ENCODE measurements at regions not wholly inside any gene's neighbourhood (a gene's known extent, or its start where the extent isn't known, plus 50 kb on each side); places are given as distances from the start of the nearest gene placed in this dataset.

DNA sequence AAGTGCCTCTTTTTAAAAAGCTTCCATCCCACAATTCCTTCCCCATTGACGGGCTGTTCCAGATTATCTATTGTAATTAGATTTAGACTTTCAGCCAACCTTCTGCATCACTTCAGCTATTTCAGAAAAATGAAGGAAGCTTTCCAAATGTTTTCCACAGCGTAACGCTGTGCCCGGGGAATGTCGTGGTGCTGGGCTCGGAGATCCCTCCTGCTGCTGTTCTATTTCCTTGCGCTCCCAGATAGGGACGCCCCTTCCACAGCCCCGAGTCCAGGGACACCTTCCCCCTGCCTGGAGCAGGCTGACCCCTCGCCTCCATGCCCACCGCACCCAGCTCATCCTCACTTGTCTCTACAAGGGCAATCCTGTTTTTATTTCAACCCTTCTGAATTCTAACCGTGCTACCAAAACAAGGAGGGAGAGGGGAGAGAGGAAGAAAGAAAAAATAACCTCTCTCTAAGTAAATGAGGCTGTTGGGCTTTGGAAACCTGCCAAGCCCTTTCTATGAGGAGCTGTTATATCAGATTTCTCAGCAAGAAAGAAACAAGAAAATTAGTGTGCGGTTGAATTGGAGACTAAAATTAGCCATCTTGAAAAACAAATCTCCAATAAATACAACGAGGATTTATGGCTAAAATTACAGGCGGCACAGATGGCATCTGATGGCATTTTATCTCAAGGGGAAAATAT is 366.9 kb downstream of the BRD1 start:
- TF ChIP-seq POLR2A (IDR thresholded peaks at IDR 0.05; ENCODE audit: extremely low read depth, insufficient read length) (no peak), MYC (IDR thresholded peaks at IDR 0.05; ENCODE audit: low read depth, low read length) (no peak)
- TF ChIP-seq, protein P1, sequence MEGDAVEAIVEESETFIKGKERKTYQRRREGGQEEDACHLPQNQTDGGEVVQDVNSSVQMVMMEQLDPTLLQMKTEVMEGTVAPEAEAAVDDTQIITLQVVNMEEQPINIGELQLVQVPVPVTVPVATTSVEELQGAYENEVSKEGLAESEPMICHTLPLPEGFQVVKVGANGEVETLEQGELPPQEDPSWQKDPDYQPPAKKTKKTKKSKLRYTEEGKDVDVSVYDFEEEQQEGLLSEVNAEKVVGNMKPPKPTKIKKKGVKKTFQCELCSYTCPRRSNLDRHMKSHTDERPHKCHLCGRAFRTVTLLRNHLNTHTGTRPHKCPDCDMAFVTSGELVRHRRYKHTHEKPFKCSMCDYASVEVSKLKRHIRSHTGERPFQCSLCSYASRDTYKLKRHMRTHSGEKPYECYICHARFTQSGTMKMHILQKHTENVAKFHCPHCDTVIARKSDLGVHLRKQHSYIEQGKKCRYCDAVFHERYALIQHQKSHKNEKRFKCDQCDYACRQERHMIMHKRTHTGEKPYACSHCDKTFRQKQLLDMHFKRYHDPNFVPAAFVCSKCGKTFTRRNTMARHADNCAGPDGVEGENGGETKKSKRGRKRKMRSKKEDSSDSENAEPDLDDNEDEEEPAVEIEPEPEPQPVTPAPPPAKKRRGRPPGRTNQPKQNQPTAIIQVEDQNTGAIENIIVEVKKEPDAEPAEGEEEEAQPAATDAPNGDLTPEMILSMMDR (IDR thresholded peaks at IDR 0.05; ENCODE audit: low read depth, low read length) = no peak
- TF ChIP-seq, protein P2, sequence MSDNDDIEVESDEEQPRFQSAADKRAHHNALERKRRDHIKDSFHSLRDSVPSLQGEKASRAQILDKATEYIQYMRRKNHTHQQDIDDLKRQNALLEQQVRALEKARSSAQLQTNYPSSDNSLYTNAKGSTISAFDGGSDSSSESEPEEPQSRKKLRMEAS (IDR thresholded peaks at IDR 0.05; ENCODE audit: low read depth, low read length) = no peak

All from NB4 (cell line).